ENCODE measurements at regions not wholly inside any gene's neighbourhood (a gene's known extent, or its start where the extent isn't known, plus 50 kb on each side); places are given as distances from the start of the nearest gene placed in this dataset.
"Not testable (repeated sequence)": the region's sequence is repeated elsewhere in the genome, so short reads cannot be mapped to it uniquely, and the experiment has no call there.

DNA sequence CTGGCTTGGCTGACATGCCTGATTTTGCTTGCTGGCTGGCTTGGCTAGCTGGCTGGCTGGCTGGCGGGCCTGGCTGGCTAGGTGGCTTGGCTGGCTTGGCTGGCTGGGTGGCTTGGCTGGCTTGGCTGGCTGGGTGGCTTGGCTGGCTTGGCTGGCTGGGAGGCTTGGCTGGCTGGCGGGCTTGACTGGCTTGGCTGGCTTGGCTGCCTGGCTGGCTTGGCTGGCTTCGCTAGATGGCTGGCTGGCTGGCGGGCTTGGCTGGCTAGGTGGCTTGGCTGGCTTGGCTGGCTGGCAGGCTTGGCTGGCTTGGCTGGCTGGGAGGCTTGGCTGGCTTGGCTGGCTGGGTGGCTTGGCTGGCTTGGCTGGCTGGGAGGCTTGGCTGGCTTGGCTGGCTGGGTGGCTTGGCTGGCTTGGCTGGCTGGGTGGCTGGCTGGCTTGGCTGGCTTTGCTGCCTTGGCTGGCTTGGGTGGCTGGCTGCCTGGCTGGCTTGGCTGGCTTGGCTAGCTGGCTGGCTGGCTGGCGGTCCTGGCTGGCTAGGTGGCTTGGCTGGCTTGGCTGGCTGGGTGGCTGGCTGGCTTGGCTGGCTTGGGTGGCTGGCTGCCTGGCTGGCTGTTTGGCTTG, 2827.0 kb downstream of the RPIA start:
- not testable (repeated sequence) for H3K9ac ChIP-seq (ENCODE audit: low read length); H3K9me3 ChIP-seq (ENCODE audit: low read length); H3K27me3 ChIP-seq (ENCODE audit: control insufficient read depth in 1 of 2, insufficient read depth in 2 of 2, low read length in 2 of 2); H3K4me1 ChIP-seq (ENCODE audit: insufficient read depth, low read length); H3K27ac ChIP-seq (ENCODE audit: low read depth, low read length); H3K4me3 ChIP-seq (ENCODE audit: low read depth in 1 of 2, low read length in 2 of 2); H3K36me3 ChIP-seq (ENCODE audit: insufficient read depth, low read length)

DNA sequence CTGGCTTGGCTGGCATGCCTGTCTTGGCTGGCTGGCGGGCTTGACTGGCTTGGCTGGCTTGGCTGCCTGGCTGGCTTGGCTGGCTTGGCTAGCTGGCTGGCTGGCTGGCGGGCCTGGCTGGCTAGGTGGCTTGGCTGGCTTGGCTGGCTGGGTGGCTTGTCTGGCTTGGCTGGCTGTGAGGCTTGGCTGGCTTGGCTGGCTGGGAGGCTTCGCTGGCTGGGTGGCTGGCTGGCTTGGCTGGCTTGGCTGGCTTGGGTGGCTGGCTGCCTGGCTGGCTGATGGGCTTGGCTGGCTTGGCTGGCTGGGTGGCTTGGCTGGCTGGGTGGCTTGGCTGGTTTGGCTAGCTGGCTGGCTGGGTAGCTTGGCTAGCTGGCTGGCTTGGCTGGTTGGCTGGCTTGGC, 2827.9 kb downstream of the RPIA start:
- H3K9ac ChIP-seq (ENCODE audit: low read length), result not testable (repeated sequence)

DNA sequence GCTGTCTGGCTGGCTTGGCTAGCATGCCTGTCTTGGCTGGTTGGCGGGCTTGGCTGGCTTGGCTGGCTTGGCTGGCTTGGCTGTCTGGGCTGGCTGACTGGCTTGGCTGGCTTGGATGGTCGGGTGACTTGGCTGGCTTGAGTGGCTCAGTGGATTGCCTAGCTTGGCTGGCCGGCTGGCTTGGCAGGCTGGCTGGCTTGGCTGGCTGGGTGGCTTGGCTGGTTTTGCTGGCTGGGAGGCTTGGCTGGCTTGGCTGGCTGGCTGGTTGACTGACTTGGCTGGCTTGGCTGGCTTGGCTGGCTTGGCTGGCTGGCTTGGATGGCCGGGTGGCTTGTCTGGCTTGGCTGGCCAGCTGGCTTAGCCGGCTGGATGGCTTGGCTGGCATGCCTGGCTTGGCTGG, 2828.4 kb downstream of the RPIA start:
- not testable (repeated sequence) for H3K36me3 ChIP-seq (ENCODE audit: insufficient read depth, low read length); H3K9ac ChIP-seq (ENCODE audit: low read length); H3K9me3 ChIP-seq (ENCODE audit: low read length); H3K4me1 ChIP-seq (ENCODE audit: insufficient read depth, low read length); H3K4me3 ChIP-seq (ENCODE audit: low read depth in 1 of 2, low read length in 2 of 2); H3K27ac ChIP-seq (ENCODE audit: low read depth, low read length); H3K27me3 ChIP-seq (ENCODE audit: control insufficient read depth in 1 of 2, insufficient read depth in 2 of 2, low read length in 2 of 2)

More for the DNA sequence above, 2827.9 kb downstream of the RPIA start:
- not testable (repeated sequence) for H3K27me3 ChIP-seq (ENCODE audit: control insufficient read depth in 1 of 2, insufficient read depth in 2 of 2, low read length in 2 of 2); H3K27ac ChIP-seq (ENCODE audit: low read depth, low read length); H3K4me3 ChIP-seq (ENCODE audit: low read depth in 1 of 2, low read length in 2 of 2); H3K4me1 ChIP-seq (ENCODE audit: insufficient read depth, low read length); H3K9me3 ChIP-seq (ENCODE audit: low read length); H3K36me3 ChIP-seq (ENCODE audit: insufficient read depth, low read length)

DNA sequence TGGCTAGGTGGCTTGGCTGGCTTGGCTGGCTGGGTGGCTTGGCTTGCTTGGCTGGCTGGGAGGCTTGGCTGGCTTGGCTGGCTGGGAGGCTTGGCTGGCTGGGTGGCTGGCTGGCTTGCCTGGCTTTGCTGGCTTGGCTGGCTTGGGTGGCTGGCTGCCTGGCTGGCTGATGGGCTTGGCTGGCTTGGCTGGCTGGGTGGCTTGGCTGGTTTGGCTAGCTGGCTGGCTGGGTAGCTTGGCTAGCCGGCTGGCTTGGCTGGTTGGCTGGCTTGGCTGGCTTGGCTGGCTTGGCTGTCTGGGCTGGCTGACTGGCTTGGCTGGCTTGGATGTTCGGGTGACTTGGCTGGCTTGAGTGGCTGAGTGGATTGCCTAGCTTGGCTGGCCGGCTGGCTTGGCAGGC, 2829.1 kb downstream of the RPIA start:
- not testable (repeated sequence) for H3K27me3 ChIP-seq (ENCODE audit: control insufficient read depth in 1 of 2, insufficient read depth in 2 of 2, low read length in 2 of 2); H3K4me3 ChIP-seq (ENCODE audit: low read depth in 1 of 2, low read length in 2 of 2); H3K4me1 ChIP-seq (ENCODE audit: insufficient read depth, low read length); H3K36me3 ChIP-seq (ENCODE audit: insufficient read depth, low read length); H3K27ac ChIP-seq (ENCODE audit: low read depth, low read length); H3K9ac ChIP-seq (ENCODE audit: low read length); H3K9me3 ChIP-seq (ENCODE audit: low read length)

DNA sequence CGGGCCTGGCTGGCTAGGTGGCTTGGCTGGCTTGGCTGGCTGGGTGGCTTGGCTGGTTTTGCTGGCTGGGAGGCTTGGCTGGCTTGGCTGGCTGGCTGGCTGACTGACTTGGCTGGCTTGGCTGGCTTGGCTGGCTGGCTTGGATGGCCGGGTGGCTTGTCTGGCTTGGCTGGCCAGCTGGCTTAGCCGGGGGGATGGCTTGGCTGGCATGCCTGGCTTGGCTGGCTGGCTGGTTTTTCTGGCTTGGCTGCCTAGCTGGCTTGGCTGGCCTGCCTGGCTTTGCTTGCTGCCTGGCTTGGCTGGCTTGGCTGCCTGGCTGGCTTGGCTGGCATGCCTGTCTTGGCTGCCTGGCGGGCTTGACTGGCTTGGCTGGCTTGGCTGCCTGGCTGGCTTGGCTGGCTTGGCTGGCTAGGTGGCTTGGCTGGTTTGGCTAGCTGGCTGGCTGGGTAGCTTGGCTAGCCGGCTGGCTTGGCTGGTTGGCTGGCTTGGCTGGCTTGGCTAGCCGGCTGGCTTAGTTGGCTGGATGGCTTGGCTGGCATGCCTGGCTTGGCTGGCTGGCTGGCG, 2829.6 kb downstream of the RPIA start:
- not testable (repeated sequence) for H3K36me3 ChIP-seq (ENCODE audit: insufficient read depth, low read length); H3K27ac ChIP-seq (ENCODE audit: low read depth, low read length); H3K4me1 ChIP-seq (ENCODE audit: insufficient read depth, low read length); H3K9me3 ChIP-seq (ENCODE audit: low read length); H3K9ac ChIP-seq (ENCODE audit: low read length); H3K4me3 ChIP-seq (ENCODE audit: low read depth in 1 of 2, low read length in 2 of 2); H3K27me3 ChIP-seq (ENCODE audit: control insufficient read depth in 1 of 2, insufficient read depth in 2 of 2, low read length in 2 of 2)

DNA sequence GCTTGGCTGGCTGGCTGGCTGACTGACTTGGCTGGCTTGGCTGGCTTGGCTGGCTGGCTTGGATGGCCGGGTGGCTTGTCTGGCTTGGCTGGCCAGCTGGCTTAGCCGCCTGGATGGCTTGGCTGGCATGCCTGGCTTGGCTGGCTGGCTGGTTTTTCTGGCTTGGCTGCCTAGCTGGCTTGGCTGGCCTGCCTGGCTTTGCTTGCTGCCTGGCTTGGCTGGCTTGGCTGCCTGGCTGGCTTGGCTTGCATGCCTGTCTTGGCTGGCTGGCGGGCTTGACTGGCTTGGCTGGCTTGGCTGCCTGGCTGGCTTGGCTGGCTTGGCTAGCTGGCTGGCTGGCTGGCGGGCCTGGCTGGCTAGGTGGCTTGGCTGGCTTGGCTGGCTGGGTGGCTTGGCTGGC, 2830.5 kb downstream of the RPIA start:
- not testable (repeated sequence) for H3K36me3 ChIP-seq (ENCODE audit: insufficient read depth, low read length); H3K4me3 ChIP-seq (ENCODE audit: low read depth in 1 of 2, low read length in 2 of 2)

DNA sequence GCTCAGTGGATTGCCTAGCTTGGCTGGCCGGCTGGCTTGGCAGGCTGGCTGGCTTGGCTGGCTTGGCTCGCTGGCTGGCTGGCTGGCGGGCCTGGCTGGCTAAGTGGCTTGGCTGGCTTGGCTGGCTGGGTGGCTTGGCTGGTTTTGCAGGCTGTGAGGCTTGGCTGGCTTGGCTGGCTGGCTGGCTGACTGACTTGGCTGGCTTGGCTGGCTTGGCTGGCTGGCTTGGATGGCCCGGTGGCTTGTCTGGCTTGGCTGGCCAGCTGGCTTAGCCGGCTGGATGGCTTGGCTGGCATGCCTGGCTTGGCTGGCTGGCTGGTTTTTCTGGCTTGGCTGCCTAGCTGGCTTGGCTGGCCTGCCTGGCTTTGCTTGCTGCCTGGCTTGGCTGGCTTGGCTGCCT, 2831.4 kb downstream of the RPIA start:
- H3K4me3 ChIP-seq (ENCODE audit: low read depth in 1 of 2, low read length in 2 of 2); H3K27me3 ChIP-seq (ENCODE audit: control insufficient read depth in 1 of 2, insufficient read depth in 2 of 2, low read length in 2 of 2); H3K36me3 ChIP-seq (ENCODE audit: insufficient read depth, low read length); H3K9ac ChIP-seq (ENCODE audit: low read length); H3K9me3 ChIP-seq (ENCODE audit: low read length); H3K27ac ChIP-seq (ENCODE audit: low read depth, low read length); H3K4me1 ChIP-seq (ENCODE audit: insufficient read depth, low read length): not testable (repeated sequence)

More for the DNA sequence above, 2830.5 kb downstream of the RPIA start:
- H3K27me3 ChIP-seq (ENCODE audit: control insufficient read depth in 1 of 2, insufficient read depth in 2 of 2, low read length in 2 of 2); H3K9ac ChIP-seq (ENCODE audit: low read length); H3K9me3 ChIP-seq (ENCODE audit: low read length); H3K27ac ChIP-seq (ENCODE audit: low read depth, low read length); H3K4me1 ChIP-seq (ENCODE audit: insufficient read depth, low read length): not testable (repeated sequence)

DNA sequence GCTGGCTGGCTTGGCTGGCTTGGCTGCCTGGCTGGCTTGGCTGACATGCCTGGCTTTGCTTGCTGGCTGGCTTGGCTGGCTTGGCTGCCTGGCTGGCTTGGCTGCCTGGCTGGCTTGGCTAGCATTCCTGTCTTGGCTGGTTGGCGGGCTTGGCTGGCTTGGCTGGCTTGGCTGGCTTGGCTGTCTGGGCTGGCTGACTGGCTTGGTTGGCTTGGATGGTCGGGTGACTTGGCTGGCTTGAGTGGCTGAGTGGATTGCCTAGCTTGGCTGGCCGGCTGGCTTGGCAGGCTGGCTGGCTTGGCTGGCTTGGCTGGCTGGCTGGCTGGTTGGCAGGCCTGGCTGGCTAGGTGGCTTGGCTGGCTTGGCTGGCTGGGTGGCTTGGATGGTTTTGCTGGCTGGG, 2832.3 kb downstream of the RPIA start:
- H3K27ac ChIP-seq (ENCODE audit: low read depth, low read length); H3K4me1 ChIP-seq (ENCODE audit: insufficient read depth, low read length); H3K36me3 ChIP-seq (ENCODE audit: insufficient read depth, low read length); H3K27me3 ChIP-seq (ENCODE audit: control insufficient read depth in 1 of 2, insufficient read depth in 2 of 2, low read length in 2 of 2); H3K9me3 ChIP-seq (ENCODE audit: low read length); H3K9ac ChIP-seq (ENCODE audit: low read length); H3K4me3 ChIP-seq (ENCODE audit: low read depth in 1 of 2, low read length in 2 of 2): not testable (repeated sequence)

DNA sequence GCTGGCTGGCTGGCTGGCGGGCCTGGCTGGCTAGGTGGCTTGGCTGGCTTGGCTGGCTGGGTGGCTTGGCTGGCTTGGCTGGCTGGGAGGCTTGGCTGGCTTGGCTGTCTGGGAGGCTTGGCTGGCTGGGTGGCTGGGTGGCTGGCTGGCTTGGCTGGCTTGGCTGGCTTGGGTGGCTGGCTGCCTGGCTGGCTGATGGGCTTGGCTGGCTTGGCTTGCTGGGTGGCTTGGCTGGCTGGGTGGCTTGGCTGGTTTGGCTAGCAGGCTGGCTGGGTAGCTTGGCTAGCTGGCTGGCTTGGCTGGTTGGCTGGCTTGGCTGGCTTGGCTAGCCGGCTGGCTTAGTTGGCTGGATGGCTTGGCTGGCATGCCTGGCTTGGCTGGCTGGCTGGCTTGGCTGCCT, 2834.1 kb downstream of the RPIA start:
- not testable (repeated sequence) for H3K4me3 ChIP-seq (ENCODE audit: low read depth in 1 of 2, low read length in 2 of 2); H3K9me3 ChIP-seq (ENCODE audit: low read length); H3K9ac ChIP-seq (ENCODE audit: low read length); H3K36me3 ChIP-seq (ENCODE audit: insufficient read depth, low read length); H3K4me1 ChIP-seq (ENCODE audit: insufficient read depth, low read length); H3K27me3 ChIP-seq (ENCODE audit: control insufficient read depth in 1 of 2, insufficient read depth in 2 of 2, low read length in 2 of 2); H3K27ac ChIP-seq (ENCODE audit: low read depth, low read length)

DNA sequence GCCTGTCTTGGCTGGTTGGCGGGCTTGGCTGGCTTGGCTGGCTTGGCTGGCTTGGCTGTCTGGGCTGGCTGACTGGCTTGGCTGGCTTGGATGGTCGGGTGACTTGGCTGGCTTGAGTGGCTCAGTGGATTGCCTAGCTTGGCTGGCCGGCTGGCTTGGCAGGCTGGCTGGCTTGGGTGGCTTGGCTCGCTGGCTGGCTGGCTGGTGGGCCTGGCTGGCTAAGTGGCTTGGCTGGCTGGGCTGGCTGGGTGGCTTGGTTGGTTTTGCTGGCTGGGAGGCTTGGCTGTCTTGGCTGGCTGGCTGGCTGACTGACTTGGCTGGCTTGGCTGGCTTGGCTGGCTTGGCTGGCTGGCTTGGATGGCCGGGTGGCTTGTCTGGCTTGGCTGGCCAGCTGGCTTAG, 2834.6 kb downstream of the RPIA start:
- H3K4me1 ChIP-seq (ENCODE audit: insufficient read depth, low read length); H3K9me3 ChIP-seq (ENCODE audit: low read length); H3K4me3 ChIP-seq (ENCODE audit: low read depth in 1 of 2, low read length in 2 of 2); H3K27me3 ChIP-seq (ENCODE audit: control insufficient read depth in 1 of 2, insufficient read depth in 2 of 2, low read length in 2 of 2); H3K27ac ChIP-seq (ENCODE audit: low read depth, low read length); H3K9ac ChIP-seq (ENCODE audit: low read length); H3K36me3 ChIP-seq (ENCODE audit: insufficient read depth, low read length): not testable (repeated sequence)

DNA sequence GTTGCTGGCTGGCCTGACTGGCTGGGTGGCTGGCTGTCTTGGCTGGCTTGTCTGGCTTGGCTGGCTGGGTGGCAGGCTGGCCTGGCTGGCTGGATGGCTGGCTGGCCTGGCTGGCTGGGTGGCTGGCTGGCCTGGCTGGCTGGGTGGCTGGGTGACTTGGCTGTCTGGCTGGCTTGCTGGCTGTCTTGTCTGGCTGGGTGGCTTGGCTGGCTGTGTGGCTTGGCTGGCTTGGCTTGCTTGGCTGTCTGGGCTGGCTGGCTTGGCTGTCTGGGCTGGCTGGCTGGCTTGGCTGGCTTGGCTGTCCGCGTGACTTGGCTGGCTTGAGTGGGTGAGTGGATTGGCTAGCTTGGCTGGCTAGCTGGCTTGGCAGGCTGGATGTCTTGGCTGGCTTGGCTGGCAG, 2835.6 kb downstream of the RPIA start:
- not testable (repeated sequence) for H3K9ac ChIP-seq (ENCODE audit: low read length); H3K36me3 ChIP-seq (ENCODE audit: insufficient read depth, low read length); H3K4me3 ChIP-seq (ENCODE audit: low read depth in 1 of 2, low read length in 2 of 2); H3K27ac ChIP-seq (ENCODE audit: low read depth, low read length); H3K9me3 ChIP-seq (ENCODE audit: low read length); H3K4me1 ChIP-seq (ENCODE audit: insufficient read depth, low read length); H3K27me3 ChIP-seq (ENCODE audit: control insufficient read depth in 1 of 2, insufficient read depth in 2 of 2, low read length in 2 of 2)

DNA sequence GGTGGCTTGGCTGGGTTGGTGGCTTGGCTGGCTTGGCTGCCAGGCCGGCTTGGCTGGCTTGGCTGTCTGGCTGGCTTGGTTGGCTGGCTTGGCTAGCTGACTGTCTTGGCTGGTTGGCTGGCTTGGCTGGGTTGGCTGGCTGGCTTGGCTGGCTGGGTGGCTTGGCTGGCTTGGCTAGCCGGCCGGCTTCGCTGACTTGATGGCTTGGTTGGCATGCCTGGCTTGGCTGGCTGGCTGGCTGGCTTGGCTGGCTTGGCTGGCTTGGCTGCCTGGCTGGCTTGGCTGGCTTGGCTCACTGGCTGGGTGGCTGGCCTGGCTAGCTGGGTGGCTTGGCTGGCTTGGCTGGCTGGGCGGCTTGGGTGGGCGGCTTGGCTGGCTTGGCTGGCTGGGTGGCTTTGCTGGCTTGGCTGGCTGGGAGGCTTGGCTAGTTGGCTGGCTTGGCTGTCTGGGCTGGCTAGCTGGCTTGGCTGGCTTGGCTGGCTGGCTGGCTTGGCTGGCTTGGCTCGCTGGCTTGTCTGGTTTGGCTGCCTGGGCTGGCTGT, 2836.1 kb downstream of the RPIA start:
- H3K36me3 ChIP-seq (ENCODE audit: insufficient read depth, low read length); H3K27ac ChIP-seq (ENCODE audit: low read depth, low read length); H3K4me1 ChIP-seq (ENCODE audit: insufficient read depth, low read length); H3K27me3 ChIP-seq (ENCODE audit: control insufficient read depth in 1 of 2, insufficient read depth in 2 of 2, low read length in 2 of 2); H3K9ac ChIP-seq (ENCODE audit: low read length); H3K4me3 ChIP-seq (ENCODE audit: low read depth in 1 of 2, low read length in 2 of 2); H3K9me3 ChIP-seq (ENCODE audit: low read length): not testable (repeated sequence)

All from muscle layer of colon (tissue), 2 donors.